H1 (cell line): ENCODE measurements at regions not wholly inside any gene's neighbourhood (a gene's known extent, or its start where the extent isn't known, plus 50 kb on each side); places are given as distances from the start of the nearest gene placed in this dataset.

Source experiments
- E2F6 ChIP-seq: IDR thresholded peaks from 2 replicates; pipeline ENCODE4 v1.6.1; 2012; ENCODE audit warnings: inconsistent platforms
- JUN ChIP-seq: IDR thresholded peaks from 2 replicates; pipeline ENCODE4 v1.6.1; 2011; ENCODE audit warnings: low read depth, mild to moderate bottlenecking, improper control_type of control experiment, low read length
- SRF ChIP-seq: IDR thresholded peaks from 2 replicates; pipeline ENCODE4 v1.6.1; 2011; ENCODE audit warnings: mild to moderate bottlenecking, low read depth, low read length, moderate library complexity
- YY1 ChIP-seq: IDR thresholded peaks from 2 replicates; pipeline ENCODE4 v1.6.1; 2011; ENCODE audit warnings: low read depth, mild to moderate bottlenecking, low read length
- TF ChIP-seq, protein P1 (sequence below): fragments of 300-600 bp; sonication (generic); IDR thresholded peaks from 2 replicates; pipeline ENCODE4 v1.7.1; 2012; ENCODE audit warnings: low read length, moderate library complexity, mild to moderate bottlenecking, inconsistent platforms; ENCODE audit not compliant: insufficient replicate concordance

- TF ChIP-seq, protein P1, sequence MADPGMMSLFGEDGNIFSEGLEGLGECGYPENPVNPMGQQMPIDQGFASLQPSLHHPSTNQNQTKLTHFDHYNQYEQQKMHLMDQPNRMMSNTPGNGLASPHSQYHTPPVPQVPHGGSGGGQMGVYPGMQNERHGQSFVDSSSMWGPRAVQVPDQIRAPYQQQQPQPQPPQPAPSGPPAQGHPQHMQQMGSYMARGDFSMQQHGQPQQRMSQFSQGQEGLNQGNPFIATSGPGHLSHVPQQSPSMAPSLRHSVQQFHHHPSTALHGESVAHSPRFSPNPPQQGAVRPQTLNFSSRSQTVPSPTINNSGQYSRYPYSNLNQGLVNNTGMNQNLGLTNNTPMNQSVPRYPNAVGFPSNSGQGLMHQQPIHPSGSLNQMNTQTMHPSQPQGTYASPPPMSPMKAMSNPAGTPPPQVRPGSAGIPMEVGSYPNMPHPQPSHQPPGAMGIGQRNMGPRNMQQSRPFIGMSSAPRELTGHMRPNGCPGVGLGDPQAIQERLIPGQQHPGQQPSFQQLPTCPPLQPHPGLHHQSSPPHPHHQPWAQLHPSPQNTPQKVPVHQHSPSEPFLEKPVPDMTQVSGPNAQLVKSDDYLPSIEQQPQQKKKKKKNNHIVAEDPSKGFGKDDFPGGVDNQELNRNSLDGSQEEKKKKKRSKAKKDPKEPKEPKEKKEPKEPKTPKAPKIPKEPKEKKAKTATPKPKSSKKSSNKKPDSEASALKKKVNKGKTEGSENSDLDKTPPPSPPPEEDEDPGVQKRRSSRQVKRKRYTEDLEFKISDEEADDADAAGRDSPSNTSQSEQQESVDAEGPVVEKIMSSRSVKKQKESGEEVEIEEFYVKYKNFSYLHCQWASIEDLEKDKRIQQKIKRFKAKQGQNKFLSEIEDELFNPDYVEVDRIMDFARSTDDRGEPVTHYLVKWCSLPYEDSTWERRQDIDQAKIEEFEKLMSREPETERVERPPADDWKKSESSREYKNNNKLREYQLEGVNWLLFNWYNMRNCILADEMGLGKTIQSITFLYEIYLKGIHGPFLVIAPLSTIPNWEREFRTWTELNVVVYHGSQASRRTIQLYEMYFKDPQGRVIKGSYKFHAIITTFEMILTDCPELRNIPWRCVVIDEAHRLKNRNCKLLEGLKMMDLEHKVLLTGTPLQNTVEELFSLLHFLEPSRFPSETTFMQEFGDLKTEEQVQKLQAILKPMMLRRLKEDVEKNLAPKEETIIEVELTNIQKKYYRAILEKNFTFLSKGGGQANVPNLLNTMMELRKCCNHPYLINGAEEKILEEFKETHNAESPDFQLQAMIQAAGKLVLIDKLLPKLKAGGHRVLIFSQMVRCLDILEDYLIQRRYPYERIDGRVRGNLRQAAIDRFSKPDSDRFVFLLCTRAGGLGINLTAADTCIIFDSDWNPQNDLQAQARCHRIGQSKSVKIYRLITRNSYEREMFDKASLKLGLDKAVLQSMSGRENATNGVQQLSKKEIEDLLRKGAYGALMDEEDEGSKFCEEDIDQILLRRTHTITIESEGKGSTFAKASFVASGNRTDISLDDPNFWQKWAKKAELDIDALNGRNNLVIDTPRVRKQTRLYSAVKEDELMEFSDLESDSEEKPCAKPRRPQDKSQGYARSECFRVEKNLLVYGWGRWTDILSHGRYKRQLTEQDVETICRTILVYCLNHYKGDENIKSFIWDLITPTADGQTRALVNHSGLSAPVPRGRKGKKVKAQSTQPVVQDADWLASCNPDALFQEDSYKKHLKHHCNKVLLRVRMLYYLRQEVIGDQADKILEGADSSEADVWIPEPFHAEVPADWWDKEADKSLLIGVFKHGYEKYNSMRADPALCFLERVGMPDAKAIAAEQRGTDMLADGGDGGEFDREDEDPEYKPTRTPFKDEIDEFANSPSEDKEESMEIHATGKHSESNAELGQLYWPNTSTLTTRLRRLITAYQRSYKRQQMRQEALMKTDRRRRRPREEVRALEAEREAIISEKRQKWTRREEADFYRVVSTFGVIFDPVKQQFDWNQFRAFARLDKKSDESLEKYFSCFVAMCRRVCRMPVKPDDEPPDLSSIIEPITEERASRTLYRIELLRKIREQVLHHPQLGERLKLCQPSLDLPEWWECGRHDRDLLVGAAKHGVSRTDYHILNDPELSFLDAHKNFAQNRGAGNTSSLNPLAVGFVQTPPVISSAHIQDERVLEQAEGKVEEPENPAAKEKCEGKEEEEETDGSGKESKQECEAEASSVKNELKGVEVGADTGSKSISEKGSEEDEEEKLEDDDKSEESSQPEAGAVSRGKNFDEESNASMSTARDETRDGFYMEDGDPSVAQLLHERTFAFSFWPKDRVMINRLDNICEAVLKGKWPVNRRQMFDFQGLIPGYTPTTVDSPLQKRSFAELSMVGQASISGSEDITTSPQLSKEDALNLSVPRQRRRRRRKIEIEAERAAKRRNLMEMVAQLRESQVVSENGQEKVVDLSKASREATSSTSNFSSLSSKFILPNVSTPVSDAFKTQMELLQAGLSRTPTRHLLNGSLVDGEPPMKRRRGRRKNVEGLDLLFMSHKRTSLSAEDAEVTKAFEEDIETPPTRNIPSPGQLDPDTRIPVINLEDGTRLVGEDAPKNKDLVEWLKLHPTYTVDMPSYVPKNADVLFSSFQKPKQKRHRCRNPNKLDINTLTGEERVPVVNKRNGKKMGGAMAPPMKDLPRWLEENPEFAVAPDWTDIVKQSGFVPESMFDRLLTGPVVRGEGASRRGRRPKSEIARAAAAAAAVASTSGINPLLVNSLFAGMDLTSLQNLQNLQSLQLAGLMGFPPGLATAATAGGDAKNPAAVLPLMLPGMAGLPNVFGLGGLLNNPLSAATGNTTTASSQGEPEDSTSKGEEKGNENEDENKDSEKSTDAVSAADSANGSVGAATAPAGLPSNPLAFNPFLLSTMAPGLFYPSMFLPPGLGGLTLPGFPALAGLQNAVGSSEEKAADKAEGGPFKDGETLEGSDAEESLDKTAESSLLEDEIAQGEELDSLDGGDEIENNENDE = no peak
- TF ChIP-seq YY1 = no peak
- TF ChIP-seq JUN = no peak
- no peak for TF ChIP-seq E2F6
- TF ChIP-seq SRF = no peak
These were observed 450.9 kb downstream of the MATN1 start (continued) for GRCh38 chr1:30272277-30273020.
